HG02588 (cell line): ENCODE measurements at regions not wholly inside any gene's neighbourhood (a gene's known extent, or its start where the extent isn't known, plus 50 kb on each side); places are given as distances from the start of the nearest gene placed in this dataset.
"Not testable (repeated sequence)": the region's sequence is repeated elsewhere in the genome, so short reads cannot be mapped to it uniquely, and the experiment has no call there.

Experiments
- ATAC-seq: cut with Tn5 transposase; IDR thresholded peaks from one replicate; pipeline ENCODE4 v1.9.1; 2021; ENCODE audit warnings: mild to moderate bottlenecking, moderate library complexity; ENCODE audit not compliant: unreplicated experiment

GRCh38 chr16:59484833-59485516 lies 750.9 kb upstream of the GOT2 start:
- no peak for ATAC-seq

- no peak for ATAC-seq
Measured at GRCh38 chr16:59478838-59479237, 744.7 kb upstream of the GOT2 start.

GRCh38 chr16:59470556-59470955 lies 736.4 kb upstream of the GOT2 start:
- ATAC-seq = no peak

GRCh38 chr16:59469266-59469665 lies 735.1 kb upstream of the GOT2 start:
- no peak for ATAC-seq

- no peak for ATAC-seq
Measured at GRCh38 chr16:59463776-59464175, 729.7 kb upstream of the GOT2 start.

GRCh38 chr16:59459806-59460205 lies 725.7 kb upstream of the GOT2 start:
- ATAC-seq = no peak

GRCh38 chr16:59455497-59455896 lies 721.4 kb upstream of the GOT2 start:
- no peak for ATAC-seq

GRCh38 chr16:59450513-59450912 lies 716.4 kb upstream of the GOT2 start:
- not testable (repeated sequence) for ATAC-seq

GRCh38 chr16:59440502-59440901 lies 706.4 kb upstream of the GOT2 start:
- no peak for ATAC-seq

- no peak for ATAC-seq
Measured at GRCh38 chr16:59432896-59433295, 698.8 kb upstream of the GOT2 start.

GRCh38 chr16:59432276-59432675 lies 698.2 kb upstream of the GOT2 start:
- no peak for ATAC-seq

- no peak for ATAC-seq
Measured at GRCh38 chr16:59424714-59425273, 690.7 kb upstream of the GOT2 start.

GRCh38 chr16:59411961-59412841 lies 678.1 kb upstream of the GOT2 start:
- ATAC-seq = no peak

- ATAC-seq = no peak
Measured at GRCh38 chr16:59410451-59410850, 676.3 kb upstream of the GOT2 start.

- no peak for ATAC-seq
Measured at GRCh38 chr16:59405802-59406201, 671.7 kb upstream of the GOT2 start.

- no peak for ATAC-seq
Measured at GRCh38 chr16:59404509-59404908, 670.4 kb upstream of the GOT2 start.

- no peak for ATAC-seq
Measured at GRCh38 chr16:59400830-59401229, 666.7 kb upstream of the GOT2 start.

- no peak for ATAC-seq
Measured at GRCh38 chr16:59397638-59398037, 663.5 kb upstream of the GOT2 start.

- ATAC-seq = no peak
Measured at GRCh38 chr16:59394526-59394925, 660.4 kb upstream of the GOT2 start.

GRCh38 chr16:59392911-59393310 lies 658.8 kb upstream of the GOT2 start:
- no peak for ATAC-seq

- ATAC-seq = no peak
Measured at GRCh38 chr16:59391617-59392364, 657.7 kb upstream of the GOT2 start.
